HUES6 (cell line): ENCODE measurements at regions not wholly inside any gene's neighbourhood (a gene's known extent, or its start where the extent isn't known, plus 50 kb on each side); places are given as distances from the start of the nearest gene placed in this dataset.
"Not testable (repeated sequence)": the region's sequence is repeated elsewhere in the genome, so short reads cannot be mapped to it uniquely, and the experiment has no call there.

Source experiments
- H3K27ac ChIP-seq: 2 replicates; pipeline ENCODE4 v1.7.0; 2013; ENCODE audit warnings: low read depth, mild to moderate bottlenecking, low read length, inconsistent platforms
- H3K27me3 ChIP-seq: 2 replicates; pipeline ENCODE4 v1.6.1; 2013; ENCODE audit warnings: low read length; ENCODE audit not compliant: control insufficient read depth, insufficient read depth
- H3K36me3 ChIP-seq: 2 replicates; pipeline ENCODE4 v1.6.1; 2013; ENCODE audit warnings: low read length; ENCODE audit not compliant: control insufficient read depth, insufficient read depth
- H3K4me1 ChIP-seq: 2 replicates; pipeline ENCODE4 v1.6.1; 2013; ENCODE audit warnings: low read length; ENCODE audit not compliant: control insufficient read depth, insufficient read depth
- H3K4me3 ChIP-seq: 2 replicates; pipeline ENCODE4 v1.5.1; 2013; ENCODE audit warnings: low read depth, low read length
- H3K9ac ChIP-seq: one replicate; pipeline ENCODE4 v1.6.1; 2013; ENCODE audit warnings: mild to moderate bottlenecking, low read length
- H3K9me3 ChIP-seq: 2 replicates; pipeline ENCODE4 v1.6.1; 2013; ENCODE audit warnings: low read depth, low read length; ENCODE audit not compliant: control insufficient read depth, insufficient read depth

- Histone ChIP-seq H3K36me3 (no peaks in the 10 kb centered on the region), H3K27me3 (no peaks in the 10 kb centered on the region), H3K4me3 (no peak overlapping the region), H3K9me3 (no peaks in the 10 kb centered on the region), H3K27ac (no peak overlapping the region), H3K4me1 (no peaks in the 10 kb centered on the region; the same call in 1 of the 2 replicates), H3K9ac (no peak overlapping the region)
Observed at GRCh38 chr13:74253161-74253560, 119.0 kb upstream of the KLF12 start.

GRCh38 chr13:74251778-74252519 is 117.7 kb upstream of the KLF12 start:
- Histone ChIP-seq H3K27ac (no peak overlapping the region), H3K9me3 (no peaks in the 10 kb centered on the region), H3K4me1 (no peaks in the 10 kb centered on the region; the same call in 1 of the 2 replicates), H3K4me3 (no peak overlapping the region), H3K36me3 (no peaks in the 10 kb centered on the region), H3K9ac (no peak overlapping the region), H3K27me3 (no peaks in the 10 kb centered on the region)

GRCh38 chr13:74250738-74251190 is 116.6 kb upstream of the KLF12 start:
- no peak overlapping the region for H3K4me3 ChIP-seq
- no peak overlapping the region for H3K27ac ChIP-seq

GRCh38 chr13:74248477-74248876 is 114.3 kb upstream of the KLF12 start:
- no peaks in the 10 kb centered on the region for H3K27me3 ChIP-seq
- no peak overlapping the region for H3K27ac ChIP-seq
- H3K36me3 ChIP-seq: no peaks in the 10 kb centered on the region
- no peak overlapping the region for H3K4me3 ChIP-seq
- no peak overlapping the region for H3K9ac ChIP-seq
- no peaks in the 10 kb centered on the region for H3K4me1 ChIP-seq
- H3K9me3 ChIP-seq: no peaks in the 10 kb centered on the region

More at GRCh38 chr13:74250738-74251190, 116.6 kb upstream of the KLF12 start:
- Histone ChIP-seq H3K9me3 (no peaks in the 10 kb centered on the region), H3K9ac (no peak overlapping the region), H3K36me3 (no peaks in the 10 kb centered on the region), H3K4me1 (no peaks in the 10 kb centered on the region; the same call in 1 of the 2 replicates), H3K27me3 (no peaks in the 10 kb centered on the region)

- Histone ChIP-seq H3K9ac (no peak overlapping the region), H3K27ac (no peak overlapping the region), H3K4me3 (no peak overlapping the region), H3K9me3 (0 out of 2 replicates have a peak, but pooled peaks cover 2% of the 10 kb centered on the region), H3K4me1 (no peaks in the 10 kb centered on the region), H3K36me3 (no peaks in the 10 kb centered on the region), H3K27me3 (no peaks in the 10 kb centered on the region)
Observed at GRCh38 chr13:74246487-74246886, 112.3 kb upstream of the KLF12 start.

GRCh38 chr13:74243637-74244526 is 109.7 kb upstream of the KLF12 start:
- H3K4me3 ChIP-seq: no peak overlapping the region
- H3K36me3 ChIP-seq: no peaks in the 10 kb centered on the region
- H3K27me3 ChIP-seq: no peaks in the 10 kb centered on the region
- no peaks in the 10 kb centered on the region for H3K4me1 ChIP-seq
- H3K27ac ChIP-seq: no peak overlapping the region
- H3K9ac ChIP-seq: no peak overlapping the region
- 0 out of 2 replicates have a peak, but pooled peaks cover 2% of the 10 kb centered on the region for H3K9me3 ChIP-seq

GRCh38 chr13:74241343-74241742 is 107.1 kb upstream of the KLF12 start:
- peak overlapping the region; percentile 49; the same call in 1 of the 2 replicates for H3K4me3 ChIP-seq
- not testable (repeated sequence) for H3K27ac ChIP-seq, H3K27me3 ChIP-seq, H3K9me3 ChIP-seq, H3K36me3 ChIP-seq, H3K9ac ChIP-seq, H3K4me1 ChIP-seq

GRCh38 chr13:74230984-74231501 is 96.8 kb upstream of the KLF12 start:
- Histone ChIP-seq H3K27me3 (no peaks in the 10 kb centered on the region), H3K9ac (no peak overlapping the region), H3K9me3 (peaks cover 6% of the 10 kb centered on the region; the same call in 1 of the 2 replicates), H3K27ac (no peak overlapping the region), H3K36me3 (no peaks in the 10 kb centered on the region), H3K4me1 (no peaks in the 10 kb centered on the region), H3K4me3 (no peak overlapping the region)

GRCh38 chr13:74229242-74229641 is 95.0 kb upstream of the KLF12 start:
- H3K9ac ChIP-seq: no peak overlapping the region
- H3K4me1 ChIP-seq: no peaks in the 10 kb centered on the region
- H3K4me3 ChIP-seq: no peak overlapping the region
- H3K27ac ChIP-seq: no peak overlapping the region
- no peaks in the 10 kb centered on the region for H3K27me3 ChIP-seq
- H3K9me3 ChIP-seq: peaks cover 6% of the 10 kb centered on the region; the same call in 1 of the 2 replicates
- H3K36me3 ChIP-seq: no peaks in the 10 kb centered on the region

- H3K27me3 ChIP-seq: no peaks in the 10 kb centered on the region
- H3K4me1 ChIP-seq: no peaks in the 10 kb centered on the region
- no peak overlapping the region for H3K27ac ChIP-seq
- H3K9ac ChIP-seq: no peak overlapping the region
- H3K36me3 ChIP-seq: no peaks in the 10 kb centered on the region
- H3K9me3 ChIP-seq: peaks cover 6% of the 10 kb centered on the region; the same call in 1 of the 2 replicates
- H3K4me3 ChIP-seq: no peak overlapping the region
Observed at GRCh38 chr13:74227476-74228158, 93.4 kb upstream of the KLF12 start.
